Natural killer cell (primary cell): ENCODE measurements at regions not wholly inside any gene's neighbourhood (a gene's known extent, or its start where the extent isn't known, plus 50 kb on each side); places are given as distances from the start of the nearest gene placed in this dataset.

Experiments used
- ATAC-seq, 3 donors: fragments of 150-1000 bp in 2 of 3; fragments of 200-7000 bp in 1 of 3; cut with Tn5 transposase; 1 replicate in 1 of 3; 2 replicates in 2 of 3; pipeline ENCODE4 v1.10.0; 2021; ENCODE audit warnings: mild to moderate bottlenecking in 2 of 3, moderate library complexity in 2 of 3
- DNase-seq, 2 donors: peaks; one replicate each; pipeline versions ENCODE4 v3.0.0 to v3.0.0-alpha.2; 2013 to 2021; ENCODE audit warnings: mixed read lengths in 1 of 2
- H3K27ac ChIP-seq: one replicate; pipeline ENCODE4 v1.5.1; 2013; ENCODE audit warnings: mild to moderate bottlenecking, low read length
- H3K27me3 ChIP-seq: one replicate; pipeline ENCODE4 v1.6.1; 2013; ENCODE audit warnings: low read length; ENCODE audit not compliant: control insufficient read depth, insufficient read depth
- H3K36me3 ChIP-seq: one replicate; pipeline ENCODE4 v1.6.1; 2013; ENCODE audit warnings: low read length; ENCODE audit not compliant: control insufficient read depth, insufficient read depth
- H3K4me1 ChIP-seq: one replicate; pipeline ENCODE4 v1.6.1; 2013; ENCODE audit warnings: low read length; ENCODE audit not compliant: control insufficient read depth, insufficient read depth
- H3K4me3 ChIP-seq: one replicate; pipeline ENCODE4 v1.5.1; 2013; ENCODE audit warnings: low read length
- H3K9me3 ChIP-seq: one replicate; pipeline ENCODE4 v1.6.1; 2013; ENCODE audit warnings: low read length; ENCODE audit not compliant: control insufficient read depth, insufficient read depth
- H3K27ac Mint-ChIP-seq, 2 donors: one replicate each; pipeline ENCODE4 v1.8.0; 2022; ENCODE audit warnings: mild to moderate bottlenecking in 2 of 2, mixed read lengths in 2 of 2, moderate library complexity in 1 of 2
- H3K27me3 Mint-ChIP-seq, 2 donors: one replicate each; pipeline ENCODE4 v1.8.0; 2022; ENCODE audit warnings: low read depth in 2 of 2, mixed read lengths in 2 of 2
- H3K36me3 Mint-ChIP-seq: one replicate; pipeline ENCODE4 v1.8.0; 2022; ENCODE audit warnings: mixed read lengths
- H3K4me1 Mint-ChIP-seq, 2 donors: one replicate each; pipeline ENCODE4 v1.8.0; 2022; ENCODE audit warnings: mixed read lengths in 2 of 2
- H3K4me3 Mint-ChIP-seq: one replicate; pipeline ENCODE4 v1.8.0; 2022; ENCODE audit warnings: mild to moderate bottlenecking, moderate library complexity, mixed read lengths
- H3K9me3 Mint-ChIP-seq, 2 donors: one replicate each; pipeline ENCODE4 v1.8.0; 2022; ENCODE audit warnings: mixed read lengths in 2 of 2
- CTCF ChIP-seq: fragments of 200-600 bp; IDR thresholded peaks from one replicate; pipeline ENCODE4 v1.8.0; 2022; ENCODE audit warnings: antibody characterized with exemption
- WGBS: methylation state at CpG from one replicate; pipeline ENCODE4 v1.1.7; 2013; ENCODE audit warnings: missing lambda C conversion rate; ENCODE audit not compliant: insufficient coverage; 5-methylcytosine and 5-hydroxymethylcytosine counted together
- intact Hi-C: fragments of 100-400 bp; cut with micrococcal nuclease; formaldehyde crosslinking; loops from one replicate; pipeline ENCODE4 v1.14.2; 2022

GRCh38 chrX:20459410-20460350 is 193.0 kb upstream of the RPS6KA3 start:
- Mint-ChIP-seq H3K36me3 (no peaks in the 10 kb centered on the region), H3K27ac (no peak overlapping the region), H3K27me3 (peaks cover 0 to 29% of the 10 kb centered on the region in 2 donors), H3K4me1 (peaks cover 11 to 18% of the 10 kb centered on the region in 2 donors), H3K9me3 (no peaks in the 10 kb centered on the region), H3K4me3 (no peak overlapping the region)
- Histone ChIP-seq H3K9me3 (no peaks in the 10 kb centered on the region), H3K27ac (no peak overlapping the region), H3K27me3 (no peaks in the 10 kb centered on the region), H3K4me3 (no peak overlapping the region), H3K36me3 (no peaks in the 10 kb centered on the region), H3K4me1 (no peaks in the 10 kb centered on the region)
- ATAC-seq (no peak), DNase-seq (no peak)
- 54% methylated on average over 6 of the region's 6 CpGs for WGBS
- no peak for TF ChIP-seq CTCF
- intact Hi-C loops, result no loop called here

GRCh38 chrX:20456971-20457370 is 190.3 kb upstream of the RPS6KA3 start:
- no peak for DNase-seq
- ATAC-seq, result no peak
- TF ChIP-seq CTCF, result no peak
- Mint-ChIP-seq H3K36me3 (no peaks in the 10 kb centered on the region), H3K27ac (no peak overlapping the region), H3K9me3 (no peaks in the 10 kb centered on the region), H3K27me3 (peaks cover 0 to 22% of the 10 kb centered on the region in 2 donors), H3K4me3 (no peak overlapping the region), H3K4me1 (peaks cover 24 to 33% of the 10 kb centered on the region in 2 donors)
- Histone ChIP-seq H3K27ac (no peak overlapping the region), H3K36me3 (no peaks in the 10 kb centered on the region), H3K9me3 (no peaks in the 10 kb centered on the region), H3K4me3 (no peak overlapping the region), H3K27me3 (no peaks in the 10 kb centered on the region), H3K4me1 (peaks cover 5% of the 10 kb centered on the region)
- no CpG with 5 or more reads among the region's 1 CpG for WGBS
- intact Hi-C loops, result no loop called here

GRCh38 chrX:20455001-20455400 is 188.3 kb upstream of the RPS6KA3 start:
- peaks cover 24 to 34% of the 10 kb centered on the region in 2 donors for H3K4me1 Mint-ChIP-seq
- H3K27ac ChIP-seq, result no peak overlapping the region
- intact Hi-C loops, result no loop called here
- ATAC-seq (no peak), DNase-seq (no peak)
- no peaks in the 10 kb centered on the region for H3K36me3 ChIP-seq
- H3K27me3 ChIP-seq, result no peaks in the 10 kb centered on the region
- H3K4me1 ChIP-seq, result peaks cover 5% of the 10 kb centered on the region
- H3K27me3 Mint-ChIP-seq, result peaks cover 0 to 6% of the 10 kb centered on the region in 2 donors
- no peak overlapping the region for H3K4me3 ChIP-seq
- H3K4me3 Mint-ChIP-seq, result no peak overlapping the region
- 80% methylated on average over 2 of the region's 3 CpGs for whole genome bisulfite sequencing
- TF ChIP-seq CTCF, result no peak
- no peaks in the 10 kb centered on the region for H3K9me3 ChIP-seq
- no peaks in the 10 kb centered on the region for H3K36me3 Mint-ChIP-seq
- H3K9me3 Mint-ChIP-seq, result no peaks in the 10 kb centered on the region
- H3K27ac Mint-ChIP-seq, result no peak overlapping the region
